IPS DF 4.7 (cell line): ENCODE measurements at regions not wholly inside any gene's neighbourhood (a gene's known extent, or its start where the extent isn't known, plus 50 kb on each side); places are given as distances from the start of the nearest gene placed in this dataset.

ENCODE experiments used
- DNase-seq: peaks from one replicate; pipeline ENCODE4 v3.0.0-alpha.2; 2013; ENCODE audit warnings: low spot score; ENCODE audit errors: extremely low read depth

GRCh38 chr16:86632206-86632605 lies 53.9 kb downstream of the FOXL1 start:
- no peak for DNase-seq

GRCh38 chr16:86632944-86633343 lies 54.6 kb downstream of the FOXL1 start:
- no peak for DNase-seq

- no peak for DNase-seq
These were observed 55.9 kb downstream of the FOXL1 start for GRCh38 chr16:86634292-86634691.

GRCh38 chr16:86635176-86635876 lies 57.0 kb downstream of the FOXL1 start:
- DNase-seq: no peak

- DNase-seq: no peak
These were observed 57.6 kb downstream of the FOXL1 start for GRCh38 chr16:86635926-86636325.

GRCh38 chr16:86637744-86638143 lies 59.4 kb downstream of the FOXL1 start:
- no peak for DNase-seq

GRCh38 chr16:86638642-86639041 lies 60.3 kb downstream of the FOXL1 start:
- DNase-seq: no peak

GRCh38 chr16:86639354-86639753 lies 61.0 kb downstream of the FOXL1 start:
- no peak for DNase-seq

GRCh38 chr16:86640265-86640843 lies 62.0 kb downstream of the FOXL1 start:
- no peak for DNase-seq

- no peak for DNase-seq
These were observed 63.7 kb downstream of the FOXL1 start for GRCh38 chr16:86642087-86642486.

GRCh38 chr16:86643671-86644070 lies 65.3 kb downstream of the FOXL1 start:
- no peak for DNase-seq

- no peak for DNase-seq
These were observed 69.2 kb downstream of the FOXL1 start for GRCh38 chr16:86647561-86647960.

- no peak for DNase-seq
These were observed 71.5 kb downstream of the FOXL1 start for GRCh38 chr16:86649875-86650274.

- DNase-seq: no peak
These were observed 72.8 kb downstream of the FOXL1 start for GRCh38 chr16:86651013-86651627.

- DNase-seq: no peak
These were observed 73.5 kb downstream of the FOXL1 start for GRCh38 chr16:86651823-86652222.

- DNase-seq: no peak
These were observed 75.1 kb downstream of the FOXL1 start for GRCh38 chr16:86653285-86654006.

GRCh38 chr16:86657972-86658371 lies 79.6 kb downstream of the FOXL1 start:
- no peak for DNase-seq

GRCh38 chr16:86660623-86661022 lies 82.3 kb downstream of the FOXL1 start:
- no peak for DNase-seq

GRCh38 chr16:86661706-86662105 lies 83.4 kb downstream of the FOXL1 start:
- DNase-seq: no peak

GRCh38 chr16:86662195-86662594 lies 83.8 kb downstream of the FOXL1 start:
- DNase-seq: no peak

GRCh38 chr16:86662740-86663139 lies 84.4 kb downstream of the FOXL1 start:
- no peak for DNase-seq
